Uterus (tissue), 3 donors: ENCODE measurements at regions not wholly inside any gene's neighbourhood (a gene's known extent, or its start where the extent isn't known, plus 50 kb on each side); places are given as distances from the start of the nearest gene placed in this dataset.
A peak's percentile ranks its signal among the peaks of the same experiment; 100 is the strongest.

Experiments used
- DNase-seq, 2 donors: peaks; one replicate each; pipeline ENCODE4 v3.0.0-alpha.2; 2019 to 2020
- H3K27ac ChIP-seq, 2 donors: fragments of 200-600 bp; sonication (generic); 1 replicate in 1 of 2; 2 replicates in 1 of 2; pipeline ENCODE4 v1.5.1; 2016 to 2018
- H3K27me3 ChIP-seq, 2 donors: fragments of 200-600 bp; sonication (generic); one replicate each; pipeline ENCODE4 v1.5.1; 2018 to 2019; ENCODE audit warnings: control low read depth in 1 of 2
- H3K36me3 ChIP-seq, 2 donors: fragments of 200-600 bp; sonication (generic); one replicate each; pipeline ENCODE4 v1.5.1; 2019; ENCODE audit warnings: control low read depth in 1 of 2
- H3K4me1 ChIP-seq, 2 donors: fragments of 200-600 bp; sonication (generic); one replicate each; pipeline ENCODE4 v1.5.1; 2018 to 2019; ENCODE audit warnings: control low read depth in 1 of 2
- H3K4me3 ChIP-seq, 2 donors: fragments of 200-600 bp; sonication (generic); 1 replicate in 1 of 2; 2 replicates in 1 of 2; pipeline ENCODE4 v1.5.1; 2018 to 2019; ENCODE audit warnings: mild to moderate bottlenecking in 1 of 2
- H3K9me3 ChIP-seq, 2 donors: fragments of 200-600 bp; sonication (generic); one replicate each; pipeline ENCODE4 v1.5.1; 2019; ENCODE audit warnings: control low read depth in 1 of 2
- CTCF ChIP-seq, 4 experiments: fragments of 200-600 bp in 2 of 4; fragments of 450-650 bp in 2 of 4; sonication (generic) in 2 of 4; IDR thresholded peaks; one replicate each; pipeline ENCODE4 v1.5.1; 2016 to 2019; ENCODE audit warnings: antibody characterized with exemption in 4 of 4, mild to moderate bottlenecking in 2 of 4, moderate library complexity in 1 of 4
- POLR2A ChIP-seq, 2 donors: fragments of 450-650 bp; IDR thresholded peaks; one replicate each; pipeline ENCODE4 v1.6.1; 2016; ENCODE audit warnings: antibody characterized with exemption in 2 of 2, mild to moderate bottlenecking in 1 of 2, moderate library complexity in 1 of 2
- intact Hi-C: fragments of 100-400 bp; cut with DNase I; formaldehyde crosslinking; loops from one replicate; pipeline ENCODE4 v1.15.1; 2023; ENCODE audit warnings: low total_unique reads
- donor health status: DM: yes; HTN: yes; CAD: no.

DNA sequence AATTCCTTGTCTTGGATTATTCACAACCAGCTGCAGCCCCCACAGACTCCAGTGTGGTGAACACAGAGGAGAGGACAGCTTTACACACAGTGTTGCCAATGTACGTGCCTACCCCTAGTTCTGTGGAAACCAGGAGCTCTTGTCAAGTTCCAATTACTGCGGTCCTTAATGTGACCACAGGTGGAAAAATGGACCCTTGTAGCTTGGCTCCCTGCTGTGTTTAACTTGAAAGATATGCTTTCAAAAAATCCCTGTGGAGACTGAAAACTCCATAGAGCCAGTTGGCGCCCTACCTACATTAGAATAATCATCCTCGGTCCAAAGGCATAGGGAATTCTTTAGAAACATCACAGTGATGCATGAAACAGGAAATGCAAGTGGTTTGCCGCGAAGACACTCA is 118.3 kb upstream of the SLC22A23 start:
- Histone ChIP-seq H3K9me3 (no peaks in the 10 kb centered on the region), H3K27me3 (no peaks in the 10 kb centered on the region), H3K4me3 (no peak overlapping the region), H3K36me3 (no peaks in the 10 kb centered on the region), H3K27ac (no peak overlapping the region), H3K4me1 (no peaks in the 10 kb centered on the region)
- TF ChIP-seq POLR2A (IDR thresholded peaks at IDR 0.05) (no peak), CTCF (IDR thresholded peaks at IDR 0.05) (no peak)
- intact Hi-C loops, result no loop called here
- DNase-seq, result no peak

- intact Hi-C loops, result no loop called here
- TF ChIP-seq CTCF (IDR thresholded peaks at IDR 0.05) (no peak), POLR2A (IDR thresholded peaks at IDR 0.05) (no peak)
- Histone ChIP-seq H3K36me3 (no peaks in the 10 kb centered on the region), H3K4me1 (no peaks in the 10 kb centered on the region), H3K27me3 (no peaks in the 10 kb centered on the region), H3K27ac (no peak overlapping the region), H3K4me3 (no peak overlapping the region), H3K9me3 (no peaks in the 10 kb centered on the region)
- DNase-seq, result no peak
Measured at GRCh38 chr6:3573670-3574069, 116.8 kb upstream of the SLC22A23 start.

GRCh38 chr6:3571836-3572235 is 115.0 kb upstream of the SLC22A23 start:
- TF ChIP-seq POLR2A (IDR thresholded peaks at IDR 0.05) (no peak), CTCF (IDR thresholded peaks at IDR 0.05) (no peak)
- Histone ChIP-seq H3K27ac (no peak overlapping the region), H3K4me1 (no peaks in the 10 kb centered on the region), H3K9me3 (no peaks in the 10 kb centered on the region), H3K36me3 (no peaks in the 10 kb centered on the region), H3K27me3 (no peaks in the 10 kb centered on the region), H3K4me3 (no peak overlapping the region)
- intact Hi-C loops, result no loop called here
- no peak for DNase-seq

DNA sequence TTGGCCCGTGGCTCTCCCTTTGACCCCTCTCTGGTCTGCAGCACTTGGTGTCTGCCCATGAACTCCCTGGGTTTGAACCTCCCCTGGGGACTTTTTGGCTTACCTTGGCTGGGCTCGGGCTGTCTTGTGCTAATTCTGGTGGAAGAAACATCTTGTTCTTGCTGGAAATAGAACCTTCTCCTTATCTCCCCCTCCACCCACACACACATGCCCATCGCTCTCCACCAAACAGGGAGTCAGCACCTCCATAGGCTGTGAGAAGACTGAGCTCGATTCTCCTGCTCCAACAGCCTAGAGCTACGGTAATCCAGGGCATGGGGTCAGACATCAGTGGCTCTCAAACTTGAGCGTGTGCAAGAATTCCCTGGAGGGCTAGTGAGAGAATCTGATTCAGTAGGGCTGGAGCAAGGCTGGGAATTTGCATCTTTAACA is 114.4 kb upstream of the SLC22A23 start:
- no peak for TF ChIP-seq CTCF (IDR thresholded peaks at IDR 0.05)
- no peak for TF ChIP-seq POLR2A (IDR thresholded peaks at IDR 0.05)

DNA sequence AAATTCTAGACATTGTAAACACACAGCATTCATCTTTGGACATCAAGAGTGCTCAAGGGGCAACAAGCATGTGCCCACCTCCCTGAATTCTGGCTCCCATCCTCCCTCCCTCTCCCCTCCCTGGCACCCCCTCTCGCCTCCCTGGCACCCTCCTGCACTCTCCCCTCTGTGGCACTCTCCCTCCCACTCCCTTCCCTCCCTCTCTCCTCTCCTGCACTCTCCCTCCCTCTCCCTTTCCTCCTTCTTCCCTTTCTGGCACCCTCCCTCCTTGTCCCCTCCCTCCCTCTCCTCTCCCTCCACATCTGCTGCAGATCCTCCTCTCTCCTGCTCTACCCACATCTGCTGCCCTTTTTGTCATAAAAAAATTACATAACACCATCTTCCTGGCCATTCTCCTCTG is 113.0 kb upstream of the SLC22A23 start:
- intact Hi-C loops, result no loop called here
- no peaks in the 10 kb centered on the region for H3K9me3 ChIP-seq
- H3K4me3 ChIP-seq, result no peak overlapping the region
- no peaks in the 10 kb centered on the region for H3K27me3 ChIP-seq
- no peak for TF ChIP-seq CTCF (IDR thresholded peaks at IDR 0.05)
- TF ChIP-seq POLR2A (IDR thresholded peaks at IDR 0.05), result no peak
- H3K4me1 ChIP-seq, result no peaks in the 10 kb centered on the region
- H3K36me3 ChIP-seq, result no peaks in the 10 kb centered on the region
- no peak for DNase-seq
- H3K27ac ChIP-seq, result peak overlapping the region in 1 of 2 donors; percentile 10

More for the DNA sequence above, 114.4 kb upstream of the SLC22A23 start:
- Histone ChIP-seq H3K4me1 (no peaks in the 10 kb centered on the region), H3K27ac (no peak overlapping the region), H3K4me3 (no peak overlapping the region), H3K27me3 (no peaks in the 10 kb centered on the region), H3K9me3 (no peaks in the 10 kb centered on the region), H3K36me3 (no peaks in the 10 kb centered on the region)
- no peak for DNase-seq
- intact Hi-C loops, result no loop called here
